ENCODE measurements at regions not wholly inside any gene's neighbourhood (a gene's known extent, or its start where the extent isn't known, plus 50 kb on each side); places are given as distances from the start of the nearest gene placed in this dataset.

DNA sequence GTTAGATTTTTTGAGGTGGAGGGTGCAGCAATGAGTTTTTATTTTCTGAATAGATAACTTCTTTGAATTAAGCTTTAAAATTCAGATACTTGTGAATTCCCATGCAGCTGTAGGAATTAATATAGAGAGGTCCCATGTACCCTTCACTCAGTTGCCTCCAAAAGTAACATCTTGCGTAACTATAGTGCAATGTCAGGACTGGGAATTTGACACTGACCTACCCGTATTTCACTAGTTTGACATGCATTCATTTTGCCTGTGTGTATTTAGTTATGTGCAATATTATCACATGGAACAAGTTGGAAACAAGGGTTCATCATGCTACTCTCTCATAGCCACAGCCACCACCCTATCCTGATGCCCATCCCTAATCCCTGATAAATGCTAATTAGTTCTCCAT is 147.1 kb upstream of the IGFBP3 start:
- WGBS, 2 experiments (ENCODE audit: extremely low coverage in 2 of 2, insufficient read length in 1 of 2) = no CpG with 5 or more reads among the region's 2 CpGs
- Histone ChIP-seq H3K18ac (ENCODE audit: low read depth, low read length) (no peak overlapping the region), H4K20me1 (ENCODE audit: insufficient read depth, low read length) (no peaks in the 10 kb centered on the region), H2BK15ac (ENCODE audit: low read depth, low read length) (no peak overlapping the region), H2BK20ac (ENCODE audit: low read depth, low read length) (no peak overlapping the region), H3K4me2 (ENCODE audit: low read depth, low read length) (no peak overlapping the region), H3K56ac (ENCODE audit: extremely low read depth, insufficient read depth, low read length) (no peak overlapping the region), H2BK5ac (ENCODE audit: low read depth, low read length, poor library complexity, severe bottlenecking) (no peak overlapping the region), H3K4ac (ENCODE audit: low read depth, low read length) (no peak overlapping the region), H3K23ac (ENCODE audit: low read depth, low read length) (no peak overlapping the region), H2BK120ac (ENCODE audit: low read depth, low read length) (no peak overlapping the region), H3K14ac (replicated peaks; ENCODE audit: low read depth, low read length) (no peak overlapping the region), H4K91ac (ENCODE audit: insufficient read depth, low read depth, low read length) (no peak overlapping the region), H3K9ac (ENCODE audit: low read depth, low read length) (no peak overlapping the region), H3K27ac (ENCODE audit: insufficient read depth, low read length) (no peak overlapping the region), H3K4me3 (ENCODE audit: insufficient read depth, low read depth, low read length) (no peak overlapping the region), H3K27me3 (ENCODE audit: control insufficient read depth, insufficient read depth, low read length) (no peaks in the 10 kb centered on the region), H3K36me3 (ENCODE audit: control insufficient read depth, insufficient read depth, low read length) (no peaks in the 10 kb centered on the region), H4K5ac (ENCODE audit: low read depth, low read length) (no peak overlapping the region), H2AFZ (replicated peaks; ENCODE audit: low read length, poor library complexity) (no peak overlapping the region), H3K9me3 (ENCODE audit: control insufficient read depth, insufficient read depth, low read length) (peaks cover 2% of the 10 kb centered on the region; the same call in 1 of the 2 replicates), H2AK9ac (replicated peaks; ENCODE audit: low read depth, low read length, poor library complexity) (no peak overlapping the region), H3K79me1 (ENCODE audit: low read depth in 1 of 2, low read length in 2 of 2) (no peaks in the 10 kb centered on the region), H3K4me1 (ENCODE audit: control insufficient read depth, insufficient read depth, low read length) (no peaks in the 10 kb centered on the region), H2AK5ac (ENCODE audit: low read depth, low read length) (no peak overlapping the region), H4K8ac (ENCODE audit: low read depth in 2 of 2, low read length in 2 of 2) (no peak overlapping the region), H3K9me1 (ENCODE audit: insufficient read depth, low read length) (no peaks in the 10 kb centered on the region)
- TF ChIP-seq CEBPB (IDR thresholded peaks at IDR 0.05; ENCODE audit: low read depth, low read length) = peak; percentile 69
- TF ChIP-seq, protein P1, sequence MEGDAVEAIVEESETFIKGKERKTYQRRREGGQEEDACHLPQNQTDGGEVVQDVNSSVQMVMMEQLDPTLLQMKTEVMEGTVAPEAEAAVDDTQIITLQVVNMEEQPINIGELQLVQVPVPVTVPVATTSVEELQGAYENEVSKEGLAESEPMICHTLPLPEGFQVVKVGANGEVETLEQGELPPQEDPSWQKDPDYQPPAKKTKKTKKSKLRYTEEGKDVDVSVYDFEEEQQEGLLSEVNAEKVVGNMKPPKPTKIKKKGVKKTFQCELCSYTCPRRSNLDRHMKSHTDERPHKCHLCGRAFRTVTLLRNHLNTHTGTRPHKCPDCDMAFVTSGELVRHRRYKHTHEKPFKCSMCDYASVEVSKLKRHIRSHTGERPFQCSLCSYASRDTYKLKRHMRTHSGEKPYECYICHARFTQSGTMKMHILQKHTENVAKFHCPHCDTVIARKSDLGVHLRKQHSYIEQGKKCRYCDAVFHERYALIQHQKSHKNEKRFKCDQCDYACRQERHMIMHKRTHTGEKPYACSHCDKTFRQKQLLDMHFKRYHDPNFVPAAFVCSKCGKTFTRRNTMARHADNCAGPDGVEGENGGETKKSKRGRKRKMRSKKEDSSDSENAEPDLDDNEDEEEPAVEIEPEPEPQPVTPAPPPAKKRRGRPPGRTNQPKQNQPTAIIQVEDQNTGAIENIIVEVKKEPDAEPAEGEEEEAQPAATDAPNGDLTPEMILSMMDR (conservative IDR thresholded peaks at IDR 0.05; ENCODE audit: low read depth, low read length) = no peak
- no peak for TF ChIP-seq BHLHE40 (IDR thresholded peaks at IDR 0.05; ENCODE audit: low read depth, low read length)
- in situ Hi-C loops (cut with MboI; ENCODE audit: low sequenced_read_pairs) (no loop called here), intact Hi-C loops (cut with micrococcal nuclease) (no loop called here), dilution Hi-C loops (cut with HindIII; ENCODE audit: low sequenced_read_pairs, unreplicated experiment) (no loop called here)
- DNase-seq (no peak), ATAC-seq (ENCODE audit: low read depth) (no peak)
- ChIA-PET CTCF (no interaction called here), POLR2A (ENCODE audit: unreplicated experiment) (no interaction called here)
- no TSS peak for BruUV-seq (replicated peaks)

All from IMR-90 (cell line).